ENCODE measurements at regions not wholly inside any gene's neighbourhood (a gene's known extent, or its start where the extent isn't known, plus 50 kb on each side); places are given as distances from the start of the nearest gene placed in this dataset.

DNA sequence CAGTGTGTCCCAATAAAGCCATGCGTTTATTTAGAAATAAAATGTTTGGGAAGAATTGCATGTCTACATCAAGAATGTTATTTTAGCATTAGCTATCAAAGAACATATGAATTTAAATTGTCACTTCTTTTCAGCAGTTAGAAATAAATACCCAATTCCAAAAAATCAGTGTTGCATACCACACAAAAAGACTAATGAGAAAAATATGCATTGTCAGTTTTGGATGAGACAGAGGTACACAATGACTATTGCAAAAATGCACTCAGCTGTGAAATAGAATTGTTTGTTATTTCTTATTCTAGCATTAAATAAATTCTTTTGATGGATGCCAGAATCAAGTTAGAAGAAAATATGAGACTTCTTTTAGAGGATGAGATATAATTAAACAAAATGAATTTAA lies 833.9 kb downstream of the SLITRK1 start:
- TF ChIP-seq, protein P1, sequence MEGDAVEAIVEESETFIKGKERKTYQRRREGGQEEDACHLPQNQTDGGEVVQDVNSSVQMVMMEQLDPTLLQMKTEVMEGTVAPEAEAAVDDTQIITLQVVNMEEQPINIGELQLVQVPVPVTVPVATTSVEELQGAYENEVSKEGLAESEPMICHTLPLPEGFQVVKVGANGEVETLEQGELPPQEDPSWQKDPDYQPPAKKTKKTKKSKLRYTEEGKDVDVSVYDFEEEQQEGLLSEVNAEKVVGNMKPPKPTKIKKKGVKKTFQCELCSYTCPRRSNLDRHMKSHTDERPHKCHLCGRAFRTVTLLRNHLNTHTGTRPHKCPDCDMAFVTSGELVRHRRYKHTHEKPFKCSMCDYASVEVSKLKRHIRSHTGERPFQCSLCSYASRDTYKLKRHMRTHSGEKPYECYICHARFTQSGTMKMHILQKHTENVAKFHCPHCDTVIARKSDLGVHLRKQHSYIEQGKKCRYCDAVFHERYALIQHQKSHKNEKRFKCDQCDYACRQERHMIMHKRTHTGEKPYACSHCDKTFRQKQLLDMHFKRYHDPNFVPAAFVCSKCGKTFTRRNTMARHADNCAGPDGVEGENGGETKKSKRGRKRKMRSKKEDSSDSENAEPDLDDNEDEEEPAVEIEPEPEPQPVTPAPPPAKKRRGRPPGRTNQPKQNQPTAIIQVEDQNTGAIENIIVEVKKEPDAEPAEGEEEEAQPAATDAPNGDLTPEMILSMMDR (IDR thresholded peaks at IDR 0.05) = no peak
- POLR2A ChIA-PET = no interaction called here
- DNase-seq (no peak), ATAC-seq (ENCODE audit: low read depth) (no peak)
- H3K36me3 Mint-ChIP-seq (ENCODE audit: low read depth) = no peaks in the 10 kb centered on the region
- intact Hi-C loops (cut with micrococcal nuclease) = no loop called here
- H3K27ac Mint-ChIP-seq = no peak overlapping the region
- H3K27me3 Mint-ChIP-seq = no peaks in the 10 kb centered on the region
- H3K4me1 Mint-ChIP-seq = no peaks in the 10 kb centered on the region
- H3K4me3 Mint-ChIP-seq = no peak overlapping the region
- CTCF ChIA-PET = no interaction called here
- H3K9me3 Mint-ChIP-seq = peaks cover 10% of the 10 kb centered on the region

DNA sequence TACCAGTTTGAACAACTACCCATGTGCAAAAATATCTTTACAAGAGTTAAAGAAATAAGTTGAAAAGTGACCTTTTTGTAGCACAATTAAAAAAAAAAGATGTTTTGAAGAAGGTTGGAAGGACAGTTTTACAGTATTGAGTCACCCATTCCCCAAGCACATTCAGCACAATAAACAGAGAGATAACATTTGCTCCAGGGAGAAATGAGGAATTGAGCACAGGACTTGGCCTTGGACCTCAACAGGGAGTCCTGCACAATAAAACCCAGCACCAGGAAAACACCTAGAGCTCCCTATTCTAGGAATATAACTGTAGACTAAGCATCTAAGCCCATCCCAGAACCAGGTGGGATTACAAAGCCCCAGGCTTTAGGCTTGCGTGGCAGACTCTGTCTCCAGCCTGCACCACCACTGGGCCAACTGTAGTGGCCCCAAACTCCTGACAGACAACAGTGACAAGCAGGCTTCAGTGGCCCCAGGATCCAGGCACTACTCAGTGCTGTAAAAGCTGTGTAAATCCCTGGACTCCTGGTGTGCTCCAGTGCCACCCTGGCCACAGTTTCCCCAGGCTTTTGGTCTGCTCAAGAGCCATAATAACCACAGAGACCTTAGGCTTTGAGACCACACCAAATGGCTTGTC lies 857.2 kb downstream of the SLITRK1 start:
- H3K9me3 Mint-ChIP-seq = peaks cover 14% of the 10 kb centered on the region
- H3K36me3 Mint-ChIP-seq (ENCODE audit: low read depth) = no peaks in the 10 kb centered on the region
- DNase-seq (no peak), ATAC-seq (ENCODE audit: low read depth) (no peak)
- no peaks in the 10 kb centered on the region for H3K4me1 Mint-ChIP-seq
- TF ChIP-seq, protein P1 (IDR thresholded peaks at IDR 0.05) = no peak
- POLR2A ChIA-PET = no interaction called here
- intact Hi-C loops (cut with micrococcal nuclease) = no loop called here
- no peak overlapping the region for H3K4me3 Mint-ChIP-seq
- CTCF ChIA-PET = no interaction called here
- H3K27ac Mint-ChIP-seq = no peak overlapping the region
- H3K27me3 Mint-ChIP-seq = no peaks in the 10 kb centered on the region

DNA sequence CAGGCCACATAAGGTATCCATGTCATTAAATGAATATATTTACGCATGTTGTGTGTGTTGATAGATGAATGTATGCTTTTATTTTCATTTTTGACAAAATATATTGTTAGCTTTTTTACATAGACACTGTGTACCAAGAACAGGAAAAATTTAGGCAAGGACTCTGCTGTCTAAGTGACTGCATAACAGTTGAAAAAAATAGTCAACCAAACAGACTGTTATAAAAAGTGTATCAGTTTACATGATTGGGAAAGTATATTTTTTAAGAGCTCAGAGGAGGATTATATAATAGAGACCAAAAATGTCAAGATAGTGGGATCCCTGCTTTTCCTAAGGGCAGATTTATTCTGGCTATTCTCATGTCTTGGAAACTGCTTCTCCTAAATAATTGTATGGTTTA lies 858.0 kb downstream of the SLITRK1 start:
- ChIA-PET CTCF (no interaction called here), POLR2A (no interaction called here)
- no peak for DNase-seq
- Mint-ChIP-seq H3K4me1 (no peaks in the 10 kb centered on the region), H3K36me3 (ENCODE audit: low read depth) (no peaks in the 10 kb centered on the region), H3K27me3 (no peaks in the 10 kb centered on the region), H3K27ac (no peak overlapping the region), H3K4me3 (no peak overlapping the region), H3K9me3 (peaks cover 17% of the 10 kb centered on the region)
- no peak for ATAC-seq (ENCODE audit: low read depth)
- intact Hi-C loops (cut with micrococcal nuclease) = no loop called here
- TF ChIP-seq, protein P1 (IDR thresholded peaks at IDR 0.05) = no peak

DNA sequence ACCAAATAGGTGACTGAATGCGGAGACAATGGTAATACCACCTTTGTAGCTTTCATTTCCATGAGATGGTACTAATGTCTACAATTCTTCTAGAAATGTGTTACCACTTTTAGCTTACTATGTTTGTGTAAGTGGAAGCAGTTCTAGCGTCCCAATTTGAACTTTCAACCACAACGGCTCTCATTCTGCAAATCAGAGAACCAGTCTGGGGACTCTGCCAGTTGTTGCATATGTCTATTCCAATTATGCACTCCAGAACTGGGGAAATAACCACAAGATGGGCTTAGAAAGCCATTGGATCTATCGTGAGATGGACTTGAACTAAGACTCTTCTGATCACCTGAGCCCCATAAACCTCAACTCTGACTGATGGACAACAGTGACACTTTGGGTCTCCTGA lies 862.3 kb downstream of the SLITRK1 start:
- intact Hi-C loops (cut with micrococcal nuclease) = no loop called here
- ATAC-seq (ENCODE audit: low read depth) (no peak), DNase-seq (no peak)
- CTCF ChIA-PET = no interaction called here
- POLR2A ChIA-PET = no interaction called here
- TF ChIP-seq, protein P1 (IDR thresholded peaks at IDR 0.05) = no peak
- no peaks in the 10 kb centered on the region for H3K36me3 Mint-ChIP-seq (ENCODE audit: low read depth)
- H3K9me3 Mint-ChIP-seq = peaks cover 14% of the 10 kb centered on the region
- H3K4me3 Mint-ChIP-seq = no peak overlapping the region
- no peak overlapping the region for H3K27ac Mint-ChIP-seq
- no peaks in the 10 kb centered on the region for H3K4me1 Mint-ChIP-seq
- no peaks in the 10 kb centered on the region for H3K27me3 Mint-ChIP-seq

DNA sequence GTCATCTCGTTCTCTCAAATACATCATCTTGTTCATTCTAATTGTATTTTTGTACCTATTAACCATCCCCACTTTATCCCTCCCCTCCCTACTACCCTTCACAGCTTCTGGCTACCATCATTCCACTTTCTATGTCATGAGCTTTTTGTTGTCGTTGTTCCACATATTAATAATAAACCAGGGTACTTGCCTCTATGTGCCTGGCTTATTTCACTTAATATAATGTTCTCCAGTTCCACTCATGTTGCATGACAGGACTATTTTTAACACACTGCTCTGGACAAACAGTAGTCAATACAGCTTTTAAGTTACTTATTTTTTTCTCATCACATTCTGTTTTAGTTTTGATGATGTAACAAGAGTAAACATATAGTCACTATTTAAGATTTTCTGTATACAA lies 872.3 kb downstream of the SLITRK1 start:
- Mint-ChIP-seq H3K36me3 (ENCODE audit: low read depth) (no peaks in the 10 kb centered on the region), H3K27me3 (no peaks in the 10 kb centered on the region), H3K9me3 (peaks cover 11% of the 10 kb centered on the region), H3K27ac (no peak overlapping the region), H3K4me1 (no peaks in the 10 kb centered on the region), H3K4me3 (no peak overlapping the region)
- DNase-seq (no peak), ATAC-seq (ENCODE audit: low read depth) (no peak)
- CTCF ChIA-PET = no interaction called here
- TF ChIP-seq, protein P1 (IDR thresholded peaks at IDR 0.05) = no peak
- intact Hi-C loops (cut with micrococcal nuclease) = no loop called here
- POLR2A ChIA-PET = no interaction called here
